ENCODE measurements at regions not wholly inside any gene's neighbourhood (a gene's known extent, or its start where the extent isn't known, plus 50 kb on each side); places are given as distances from the start of the nearest gene placed in this dataset.

DNA sequence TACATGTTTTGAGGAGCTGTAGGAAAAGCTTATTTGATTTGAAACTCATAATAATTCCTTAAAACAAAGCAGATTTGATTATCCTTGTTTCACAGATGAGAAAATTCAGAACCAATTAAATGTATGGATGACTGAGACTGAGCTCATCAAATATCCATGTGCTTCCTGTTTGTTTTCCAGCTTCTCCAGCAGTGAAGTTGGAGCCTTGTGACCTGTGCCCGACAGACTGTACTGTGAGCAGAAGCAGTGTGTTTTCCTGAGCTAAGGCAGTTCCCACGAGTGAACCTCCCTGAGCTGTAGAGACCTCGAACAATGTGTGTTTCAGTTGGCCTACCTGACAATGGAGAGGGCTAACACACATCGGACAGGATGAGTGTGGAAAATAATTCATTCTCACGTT, 599.5 kb upstream of the NRSN1 start:
- FAIRE-seq, result no peak
- ATAC-seq, result no peak
- ChIA-PET POLR2A (no interaction called here), CTCF (no interaction called here)
- TF ChIP-seq ZNF302 (CRISPR knock-in tag; IDR thresholded peaks at IDR 0.05), result no peak
- TF ChIP-seq, protein P1, sequence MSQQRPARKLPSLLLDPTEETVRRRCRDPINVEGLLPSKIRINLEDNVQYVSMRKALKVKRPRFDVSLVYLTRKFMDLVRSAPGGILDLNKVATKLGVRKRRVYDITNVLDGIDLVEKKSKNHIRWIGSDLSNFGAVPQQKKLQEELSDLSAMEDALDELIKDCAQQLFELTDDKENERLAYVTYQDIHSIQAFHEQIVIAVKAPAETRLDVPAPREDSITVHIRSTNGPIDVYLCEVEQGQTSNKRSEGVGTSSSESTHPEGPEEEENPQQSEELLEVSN (IDR thresholded peaks at IDR 0.05; ENCODE audit: borderline replicate concordance, low read depth), result no peak
- TF ChIP-seq HOXA7 (CRISPR knock-in tag; IDR thresholded peaks at IDR 0.05), result no peak
- no peak for TF ChIP-seq ZC3H11A (IDR thresholded peaks at IDR 0.05)
- no peak for TF ChIP-seq NPAS2 (CRISPR knock-in tag; IDR thresholded peaks at IDR 0.05; ENCODE audit: borderline replicate concordance)
- Histone ChIP-seq H3K9me3 (no peaks in the 10 kb centered on the region), H3K4me1 (no peaks in the 10 kb centered on the region), H3K4me3 (no peak overlapping the region), H3K27ac (no peak overlapping the region), H3K4me2 (no peak overlapping the region)
- DNase-seq (ENCODE audit: low read depth in 1 of 2, low spot score in 1 of 2), result no peak
- WGBS (ENCODE audit: missing lambda C conversion rate), result 37% methylated on average over 5 of the region's 5 CpGs

DNA sequence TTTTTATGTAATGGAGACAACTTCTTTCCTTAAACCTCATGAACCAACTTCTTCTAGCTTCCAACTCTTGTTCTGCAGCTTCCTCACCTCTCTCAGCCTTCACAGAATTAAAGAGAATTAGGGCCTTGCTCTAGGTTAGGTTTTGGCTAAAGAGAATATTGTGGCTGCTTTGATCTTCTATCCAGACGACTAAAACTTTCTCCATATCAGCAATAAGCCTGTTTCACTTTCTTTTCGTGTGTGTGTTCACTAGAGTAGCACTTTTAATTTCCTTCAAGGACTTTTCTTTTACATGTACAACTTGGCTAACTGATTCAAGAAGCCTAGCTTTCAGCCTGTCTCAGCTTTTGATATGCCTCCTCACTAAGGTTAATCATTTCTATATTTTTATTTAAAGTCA, 596.1 kb upstream of the NRSN1 start:
- Histone ChIP-seq H3K9me3 (no peaks in the 10 kb centered on the region), H3K4me1 (no peaks in the 10 kb centered on the region), H3K27ac (no peak overlapping the region), H3K4me3 (no peak overlapping the region), H3K4me2 (no peak overlapping the region)
- ATAC-seq, result no peak
- ChIA-PET POLR2A (no interaction called here), CTCF (no interaction called here)
- 2% methylated on average over 2 of the region's 2 CpGs for WGBS (ENCODE audit: missing lambda C conversion rate)
- TF ChIP-seq TFCP2L1 (CRISPR knock-in tag; IDR thresholded peaks at IDR 0.05), result no peak
- TF ChIP-seq, protein P2, sequence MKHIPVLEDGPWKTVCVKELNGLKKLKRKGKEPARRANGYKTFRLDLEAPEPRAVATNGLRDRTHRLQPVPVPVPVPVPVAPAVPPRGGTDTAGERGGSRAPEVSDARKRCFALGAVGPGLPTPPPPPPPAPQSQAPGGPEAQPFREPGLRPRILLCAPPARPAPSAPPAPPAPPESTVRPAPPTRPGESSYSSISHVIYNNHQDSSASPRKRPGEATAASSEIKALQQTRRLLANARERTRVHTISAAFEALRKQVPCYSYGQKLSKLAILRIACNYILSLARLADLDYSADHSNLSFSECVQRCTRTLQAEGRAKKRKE (CRISPR knock-in tag; IDR thresholded peaks at IDR 0.05; ENCODE audit: low read depth), result no peak
- TF ChIP-seq RNF2 (IDR thresholded peaks at IDR 0.05; ENCODE audit: borderline replicate concordance, low read depth), result no peak
- TF ChIP-seq ZFP36 (IDR thresholded peaks at IDR 0.05; ENCODE audit: borderline replicate concordance, partially characterized antibody), result no peak
- TF ChIP-seq, protein P3, sequence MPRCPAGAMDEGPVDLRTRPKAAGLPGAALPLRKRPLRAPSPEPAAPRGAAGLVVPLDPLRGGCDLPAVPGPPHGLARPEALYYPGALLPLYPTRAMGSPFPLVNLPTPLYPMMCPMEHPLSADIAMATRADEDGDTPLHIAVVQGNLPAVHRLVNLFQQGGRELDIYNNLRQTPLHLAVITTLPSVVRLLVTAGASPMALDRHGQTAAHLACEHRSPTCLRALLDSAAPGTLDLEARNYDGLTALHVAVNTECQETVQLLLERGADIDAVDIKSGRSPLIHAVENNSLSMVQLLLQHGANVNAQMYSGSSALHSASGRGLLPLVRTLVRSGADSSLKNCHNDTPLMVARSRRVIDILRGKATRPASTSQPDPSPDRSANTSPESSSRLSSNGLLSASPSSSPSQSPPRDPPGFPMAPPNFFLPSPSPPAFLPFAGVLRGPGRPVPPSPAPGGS (IDR thresholded peaks at IDR 0.05), result no peak
- TF ChIP-seq CHD2 (IDR thresholded peaks at IDR 0.05; ENCODE audit: low read length, partially characterized antibody), result no peak
- TF ChIP-seq NPAS2 (CRISPR knock-in tag; IDR thresholded peaks at IDR 0.05; ENCODE audit: borderline replicate concordance), result no peak
- TF ChIP-seq, protein P4, sequence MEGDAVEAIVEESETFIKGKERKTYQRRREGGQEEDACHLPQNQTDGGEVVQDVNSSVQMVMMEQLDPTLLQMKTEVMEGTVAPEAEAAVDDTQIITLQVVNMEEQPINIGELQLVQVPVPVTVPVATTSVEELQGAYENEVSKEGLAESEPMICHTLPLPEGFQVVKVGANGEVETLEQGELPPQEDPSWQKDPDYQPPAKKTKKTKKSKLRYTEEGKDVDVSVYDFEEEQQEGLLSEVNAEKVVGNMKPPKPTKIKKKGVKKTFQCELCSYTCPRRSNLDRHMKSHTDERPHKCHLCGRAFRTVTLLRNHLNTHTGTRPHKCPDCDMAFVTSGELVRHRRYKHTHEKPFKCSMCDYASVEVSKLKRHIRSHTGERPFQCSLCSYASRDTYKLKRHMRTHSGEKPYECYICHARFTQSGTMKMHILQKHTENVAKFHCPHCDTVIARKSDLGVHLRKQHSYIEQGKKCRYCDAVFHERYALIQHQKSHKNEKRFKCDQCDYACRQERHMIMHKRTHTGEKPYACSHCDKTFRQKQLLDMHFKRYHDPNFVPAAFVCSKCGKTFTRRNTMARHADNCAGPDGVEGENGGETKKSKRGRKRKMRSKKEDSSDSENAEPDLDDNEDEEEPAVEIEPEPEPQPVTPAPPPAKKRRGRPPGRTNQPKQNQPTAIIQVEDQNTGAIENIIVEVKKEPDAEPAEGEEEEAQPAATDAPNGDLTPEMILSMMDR (IDR thresholded peaks at IDR 0.05), result no peak
- no peak for TF ChIP-seq NR3C1 (IDR thresholded peaks at IDR 0.05)
- TF ChIP-seq HEYL (CRISPR knock-in tag; IDR thresholded peaks at IDR 0.05), result no peak
- no peak for DNase-seq (ENCODE audit: low read depth in 1 of 2, low spot score in 1 of 2)
- no peak for FAIRE-seq

DNA sequence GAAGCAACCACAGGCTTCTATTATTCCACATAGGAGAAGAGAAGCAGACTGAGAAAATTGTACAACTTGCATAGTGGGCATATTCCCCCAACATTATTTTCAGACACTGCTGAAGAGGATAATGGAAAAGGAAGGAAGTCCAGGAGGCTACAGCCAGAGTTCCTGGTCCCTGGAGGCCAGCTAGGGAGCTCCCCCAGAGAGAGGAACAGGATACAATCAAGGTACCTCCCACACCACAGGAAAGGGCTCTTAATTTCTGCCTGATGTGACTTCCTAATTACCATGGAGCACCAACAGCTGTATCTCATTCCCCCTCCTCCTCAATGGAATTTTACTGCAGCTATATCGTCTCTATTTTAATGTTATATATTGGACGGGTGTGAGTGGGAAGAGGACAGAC, 594.3 kb upstream of the NRSN1 start:
- Histone ChIP-seq H3K9me3 (no peaks in the 10 kb centered on the region), H3K4me1 (no peaks in the 10 kb centered on the region), H3K4me3 (no peak overlapping the region), H3K4me2 (no peak overlapping the region), H3K27ac (no peak overlapping the region)
- WGBS (ENCODE audit: missing lambda C conversion rate), result 23% methylated on average over 2 of the region's 2 CpGs
- FAIRE-seq (no peak), ATAC-seq (no peak), DNase-seq (ENCODE audit: low read depth in 1 of 2, low spot score in 1 of 2) (no peak)
- CTCF ChIA-PET, result interaction anchor here (1.4 kb wide), 1 partner anchor 13 kb away, joined by 4 read pairs; no protein-coding TSS in a partner anchor
- POLR2A ChIA-PET, result no interaction called here
- TF ChIP-seq, protein P2 (CRISPR knock-in tag; IDR thresholded peaks at IDR 0.05; ENCODE audit: low read depth), result no peak
- TF ChIP-seq CHD2 (IDR thresholded peaks at IDR 0.05; ENCODE audit: low read length, partially characterized antibody) (no peak), SMC3 (IDR thresholded peaks at IDR 0.05) (no peak), CEBPB (IDR thresholded peaks at IDR 0.05) (no peak), KDM5A (IDR thresholded peaks at IDR 0.05) (no peak), NFE2L2 (conservative IDR thresholded peaks at IDR 0.05; ENCODE audit: low read length) (no peak), POLR2AphosphoS2 (conservative IDR thresholded peaks at IDR 0.05; ENCODE audit: low read length) (no peak), JUNB (IDR thresholded peaks at IDR 0.05) (no peak), HOXB5 (CRISPR knock-in tag; IDR thresholded peaks at IDR 0.05) (no peak), CBX8 (IDR thresholded peaks at IDR 0.05) (no peak), FOSL2 (IDR thresholded peaks at IDR 0.05) (no peak), FOSL2 (CRISPR knock-in tag; IDR thresholded peaks at IDR 0.05) (no peak), HEYL (CRISPR knock-in tag; IDR thresholded peaks at IDR 0.05) (no peak), SREBF2 (IDR thresholded peaks at IDR 0.05) (no peak), HDAC2 (IDR thresholded peaks at IDR 0.05) (no peak)
- TF ChIP-seq, protein P5, sequence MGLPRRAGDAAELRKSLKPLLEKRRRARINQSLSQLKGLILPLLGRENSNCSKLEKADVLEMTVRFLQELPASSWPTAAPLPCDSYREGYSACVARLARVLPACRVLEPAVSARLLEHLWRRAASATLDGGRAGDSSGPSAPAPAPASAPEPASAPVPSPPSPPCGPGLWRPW (IDR thresholded peaks at IDR 0.05), result no peak
- TF ChIP-seq, protein P6, sequence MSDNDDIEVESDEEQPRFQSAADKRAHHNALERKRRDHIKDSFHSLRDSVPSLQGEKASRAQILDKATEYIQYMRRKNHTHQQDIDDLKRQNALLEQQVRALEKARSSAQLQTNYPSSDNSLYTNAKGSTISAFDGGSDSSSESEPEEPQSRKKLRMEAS (IDR thresholded peaks at IDR 0.05), result no peak
- TF ChIP-seq, protein P1 (IDR thresholded peaks at IDR 0.05; ENCODE audit: borderline replicate concordance, low read depth), result no peak
- TF ChIP-seq, protein P3 (IDR thresholded peaks at IDR 0.05), result no peak

Measured in A549 (cell line).